Caco-2 (cell line): ENCODE measurements at regions not wholly inside any gene's neighbourhood (a gene's known extent, or its start where the extent isn't known, plus 50 kb on each side); places are given as distances from the start of the nearest gene placed in this dataset.

Experiments used
- BruUV-seq: library from RNA; stranded (reverse); fragments of 400-500 nt; replicated peaks from 2 replicates; lab custom pipeline; 2021; lab: Mats Ljungman, UMichigan
- CTCF ChIA-PET: fragments of 300-600 bp; sonication (Branson Sonifier 250); formaldehyde crosslinking; loops from one replicate; lab custom pipeline; 2022; ENCODE audit warnings: antibody characterized with exemption; lab: Charles Lee
- POLR2A ChIA-PET: fragments of 300-600 bp; sonication (Branson Sonifier 250); formaldehyde crosslinking; loops from one replicate; lab custom pipeline; 2022; ENCODE audit warnings: antibody characterized with exemption; lab: Charles Lee
- DNase-seq, 2 experiments: peaks; one replicate each; pipeline versions ENCODE4 v3.0.0 to v3.0.0-alpha.2; 2020 to 2022
- H3K27me3 ChIP-seq: replicated peaks from 2 replicates; pipeline ENCODE4 v1.6.0; 2011; ENCODE audit warnings: low read length; ENCODE audit not compliant: control insufficient read depth, insufficient read depth
- H3K36me3 ChIP-seq: 2 replicates; pipeline ENCODE4 v1.5.1; 2011; ENCODE audit warnings: low read length; ENCODE audit not compliant: control insufficient read depth, insufficient read depth
- H3K4me1 ChIP-seq: fragments of 250-450 bp; sonication (Bioruptor Pico); 2 replicates; pipeline ENCODE4 v1.5.1; 2020; ENCODE audit warnings: mild to moderate bottlenecking
- H3K4me3 ChIP-seq: 2 replicates; pipeline ENCODE4 v1.5.1; 2011; ENCODE audit warnings: low read depth, mild to moderate bottlenecking, control low read depth, low read length
- H3K9me3 ChIP-seq: fragments of 250-450 bp; sonication (Bioruptor Pico); 2 replicates; pipeline ENCODE4 v1.5.1; 2020; ENCODE audit warnings: mild to moderate bottlenecking, moderate library complexity
- H3K27ac Mint-ChIP-seq: one replicate; pipeline ENCODE4 v1.8.0; 2022; ENCODE audit warnings: mixed read lengths; ENCODE audit not compliant: unreplicated experiment
- H3K27me3 Mint-ChIP-seq: one replicate; pipeline ENCODE4 v1.8.0; 2022; ENCODE audit warnings: mixed read lengths; ENCODE audit not compliant: insufficient read depth, unreplicated experiment
- H3K36me3 Mint-ChIP-seq: one replicate; pipeline ENCODE4 v1.8.0; 2022; ENCODE audit warnings: mild to moderate bottlenecking, mixed read lengths; ENCODE audit not compliant: insufficient read depth, unreplicated experiment
- H3K4me1 Mint-ChIP-seq: one replicate; pipeline ENCODE4 v1.8.0; 2022; ENCODE audit warnings: low read depth, mixed read lengths; ENCODE audit not compliant: unreplicated experiment
- H3K4me3 Mint-ChIP-seq: one replicate; pipeline ENCODE4 v1.8.0; 2022; ENCODE audit warnings: mild to moderate bottlenecking, moderate library complexity, mixed read lengths; ENCODE audit not compliant: unreplicated experiment
- H3K9me3 Mint-ChIP-seq: one replicate; pipeline ENCODE4 v1.8.0; 2022; ENCODE audit warnings: mixed read lengths; ENCODE audit not compliant: unreplicated experiment
- CTCF ChIP-seq, 2 experiments: fragments of 200-600 bp in 1 of 2; IDR thresholded peaks; 1 replicate in 1 of 2; 2 replicates in 1 of 2; pipeline versions ENCODE4 v1.5.1 to v1.8.0; 2011 to 2022; ENCODE audit warnings: antibody characterized with exemption in 1 of 2, control low read depth in 1 of 2, inconsistent platforms in 1 of 2, low read depth in 1 of 2, low read length in 1 of 2, mild to moderate bottlenecking in 1 of 2, moderate library complexity in 1 of 2; ENCODE audit not compliant: insufficient read depth in 1 of 2, severe bottlenecking in 1 of 2, unreplicated experiment in 1 of 2
- intact Hi-C: fragments of 100-400 bp; cut with micrococcal nuclease; formaldehyde crosslinking; loops from one replicate; pipeline ENCODE4 v1.10.0; 2022; ENCODE audit not compliant: unreplicated experiment

- no peak overlapping the region for H3K4me3 Mint-ChIP-seq
- H3K36me3 Mint-ChIP-seq, result no peaks in the 10 kb centered on the region
- H3K9me3 Mint-ChIP-seq, result no peaks in the 10 kb centered on the region
- no peaks in the 10 kb centered on the region for H3K27me3 Mint-ChIP-seq
- POLR2A ChIA-PET, result no interaction called here
- no TSS peak for BruUV-seq
- H3K27ac Mint-ChIP-seq, result no peak overlapping the region
- intact Hi-C loops, result no loop called here
- H3K36me3 ChIP-seq, result no peaks in the 10 kb centered on the region
- CTCF ChIA-PET, result no interaction called here
- H3K9me3 ChIP-seq, result no peaks in the 10 kb centered on the region
- TF ChIP-seq CTCF (IDR thresholded peaks at IDR 0.05; ENCODE audit: insufficient read depth in 1 of 2, low read depth in 1 of 2, low read length in 1 of 2, severe bottlenecking in 1 of 2, unreplicated experiment in 1 of 2), result no peak
- no peak overlapping the region for H3K4me3 ChIP-seq
- no peaks in the 10 kb centered on the region for H3K4me1 Mint-ChIP-seq
- no peaks in the 10 kb centered on the region for H3K4me1 ChIP-seq
- DNase-seq, result no peak
- no peaks in the 10 kb centered on the region for H3K27me3 ChIP-seq
These were observed 893.3 kb upstream of the GBE1 start for GRCh38 chr3:82654708-82655107.

- no peaks in the 10 kb centered on the region for H3K27me3 ChIP-seq
- peak in 1 of 2 experiments; percentile 8 for DNase-seq
- no peaks in the 10 kb centered on the region for H3K36me3 Mint-ChIP-seq
- TF ChIP-seq CTCF (IDR thresholded peaks at IDR 0.05; ENCODE audit: insufficient read depth in 1 of 2, low read depth in 1 of 2, low read length in 1 of 2, severe bottlenecking in 1 of 2, unreplicated experiment in 1 of 2), result peak in 1 of 2 experiments; percentile 29
- H3K9me3 Mint-ChIP-seq, result no peaks in the 10 kb centered on the region
- BruUV-seq, result no TSS peak
- no peaks in the 10 kb centered on the region for H3K4me1 Mint-ChIP-seq
- H3K9me3 ChIP-seq, result no peaks in the 10 kb centered on the region
- H3K4me3 Mint-ChIP-seq, result no peak overlapping the region
- H3K4me3 ChIP-seq, result no peak overlapping the region
- H3K4me1 ChIP-seq, result no peaks in the 10 kb centered on the region
- no peak overlapping the region for H3K27ac Mint-ChIP-seq
- POLR2A ChIA-PET, result no interaction called here
- H3K27me3 Mint-ChIP-seq, result no peaks in the 10 kb centered on the region
- intact Hi-C loops, result loop anchor here (5.0 kb wide), 1 partner anchor 878 kb away; no protein-coding TSS in a partner anchor
- no peaks in the 10 kb centered on the region for H3K36me3 ChIP-seq
- CTCF ChIA-PET, result no interaction called here
These were observed 882.5 kb upstream of the GBE1 start for GRCh38 chr3:82643948-82644347.

- no peak overlapping the region for H3K4me3 Mint-ChIP-seq
- CTCF ChIA-PET, result no interaction called here
- Histone ChIP-seq H3K4me1 (no peaks in the 10 kb centered on the region), H3K9me3 (no peaks in the 10 kb centered on the region), H3K27me3 (no peaks in the 10 kb centered on the region), H3K4me3 (no peak overlapping the region), H3K36me3 (no peaks in the 10 kb centered on the region)
- H3K27ac Mint-ChIP-seq, result no peak overlapping the region
- no TSS peak for BruUV-seq
- no peaks in the 10 kb centered on the region for H3K4me1 Mint-ChIP-seq
- intact Hi-C loops, result loop anchor here (5.0 kb wide), 1 partner anchor 881 kb away; no protein-coding TSS in a partner anchor
- H3K9me3 Mint-ChIP-seq, result no peaks in the 10 kb centered on the region
- no peak for DNase-seq
- H3K27me3 Mint-ChIP-seq, result no peaks in the 10 kb centered on the region
- no peak for TF ChIP-seq CTCF (IDR thresholded peaks at IDR 0.05; ENCODE audit: insufficient read depth in 1 of 2, low read depth in 1 of 2, low read length in 1 of 2, severe bottlenecking in 1 of 2, unreplicated experiment in 1 of 2)
- no peaks in the 10 kb centered on the region for H3K36me3 Mint-ChIP-seq
- POLR2A ChIA-PET, result no interaction called here
These were observed 880.3 kb upstream of the GBE1 start for GRCh38 chr3:82641701-82642100.
